Endothelial cell of umbilical vein (primary cell): ENCODE measurements at regions not wholly inside any gene's neighbourhood (a gene's known extent, or its start where the extent isn't known, plus 50 kb on each side); places are given as distances from the start of the nearest gene placed in this dataset.

Experiments used
- BruUV-seq: library from RNA; stranded (reverse); fragments of 400-500 nt; replicated peaks from 2 replicates; lab custom pipeline; 2021; lab: Mats Ljungman, UMichigan
- CTCF ChIA-PET: fragments of 300-600, 350-600 bp; sonication (Branson Sonifier 250); formaldehyde crosslinking; loops from one replicate; lab custom pipeline; 2021; ENCODE audit warnings: antibody characterized with exemption, inconsistent platforms; lab: Charles Lee
- POLR2A ChIA-PET: fragments of 300-600, 350-600 bp; sonication (Branson Sonifier 250); formaldehyde crosslinking; loops from one replicate; lab custom pipeline; 2021; ENCODE audit warnings: antibody characterized with exemption, inconsistent platforms; lab: Charles Lee
- DNase-seq: peaks from one replicate; pipeline ENCODE4 v3.0.0-alpha.2; 2011; ENCODE audit warnings: low read depth, low spot score
- FAIRE-seq: peaks from 2 replicates; lab custom pipeline; 2011; peaks lifted over from hg19 to GRCh38; lab: Jason Lieb, UNC
- H2AFZ ChIP-seq: 2 replicates; pipeline ENCODE4 v1.6.0; 2012; ENCODE audit warnings: low read depth, low read length, control low read depth, inconsistent platforms
- H3K27ac ChIP-seq: 2 replicates; pipeline ENCODE4 v1.5.1; 2011; ENCODE audit warnings: low read depth, mild to moderate bottlenecking, control low read depth, low read length, moderate library complexity; ENCODE audit not compliant: insufficient read depth
- H3K27me3 ChIP-seq, 2 experiments: 2 replicates each; pipeline versions ENCODE4 v1.6.0 to v1.6.1; 2011; ENCODE audit warnings: low read length in 2 of 2, mixed read lengths in 1 of 2; ENCODE audit not compliant: control insufficient read depth in 2 of 2, insufficient read depth in 2 of 2
- H3K36me3 ChIP-seq, 2 experiments: 2 replicates in 1 of 2; 3 replicates in 1 of 2; pipeline ENCODE4 v1.5.1; 2011; ENCODE audit warnings: low read length in 2 of 2, mild to moderate bottlenecking in 1 of 2, moderate library complexity in 1 of 2; ENCODE audit not compliant: control insufficient read depth in 2 of 2, insufficient read depth in 2 of 2; ENCODE audit errors: extremely low read depth in 1 of 2
- H3K4me1 ChIP-seq: 3 replicates; pipeline ENCODE4 v1.5.1; 2011; ENCODE audit warnings: mild to moderate bottlenecking, low read length; ENCODE audit not compliant: control insufficient read depth, insufficient read depth; ENCODE audit errors: extremely low read depth
- H3K4me2 ChIP-seq: 2 replicates; pipeline ENCODE4 v1.6.1; 2011; ENCODE audit warnings: low read length, control low read depth, mixed read lengths; ENCODE audit not compliant: insufficient read depth
- H3K4me3 ChIP-seq, 3 experiments: fragments of 200-600 bp in 1 of 3; sonication (generic), shearing (Covaris generic) in 1 of 3; replicated peaks in 1 of 3; 2 replicates each; pipeline ENCODE4 v1.5.1; 2011 to 2016; ENCODE audit warnings: control low read depth in 3 of 3, low read length in 3 of 3, mild to moderate bottlenecking in 2 of 3, inconsistent platforms in 1 of 3, low read depth in 1 of 3, moderate library complexity in 1 of 3; ENCODE audit not compliant: insufficient read depth in 1 of 3
- H3K79me2 ChIP-seq: 2 replicates; pipeline ENCODE4 v1.6.0; 2012; ENCODE audit warnings: low read length, inconsistent platforms; ENCODE audit not compliant: control insufficient read depth, insufficient read depth
- H3K9ac ChIP-seq: replicated peaks from 2 replicates; pipeline ENCODE3; 2011; ENCODE audit warnings: low read length, control low read depth; ENCODE audit not compliant: insufficient read depth; ENCODE audit errors: extremely low read depth
- H3K9me1 ChIP-seq: replicated peaks from 3 replicates; pipeline ENCODE4 v1.6.0; 2011; ENCODE audit warnings: mild to moderate bottlenecking, low read length; ENCODE audit not compliant: control insufficient read depth, insufficient read depth; ENCODE audit errors: extremely low read depth
- H3K9me3 ChIP-seq: replicated peaks from 2 replicates; pipeline ENCODE4 v1.5.1; 2012; ENCODE audit warnings: low read length, inconsistent platforms; ENCODE audit not compliant: control insufficient read depth, insufficient read depth
- H4K20me1 ChIP-seq: replicated peaks from 2 replicates; pipeline ENCODE3; 2011; ENCODE audit warnings: mild to moderate bottlenecking, low read length; ENCODE audit not compliant: control insufficient read depth, insufficient read depth; ENCODE audit errors: extremely low read depth
- EZH2 ChIP-seq: IDR thresholded peaks from 2 replicates; pipeline ENCODE4 v1.6.1; 2012; ENCODE audit warnings: borderline replicate concordance, low read depth, mild to moderate bottlenecking, moderate library complexity, low read length, inconsistent platforms; ENCODE audit not compliant: severe bottlenecking
- FOS ChIP-seq: IDR thresholded peaks from 2 replicates; pipeline ENCODE4 v1.6.1; 2011; ENCODE audit warnings: mild to moderate bottlenecking, low read length, moderate library complexity, borderline replicate concordance; ENCODE audit not compliant: insufficient read depth
- GATA2 ChIP-seq: IDR thresholded peaks from 2 replicates; pipeline ENCODE4 v1.7.0; 2011; ENCODE audit warnings: low read depth, mild to moderate bottlenecking, moderate library complexity, mixed read lengths, low read length; ENCODE audit not compliant: insufficient read length, insufficient read depth
- JUN ChIP-seq: IDR thresholded peaks from 2 replicates; pipeline ENCODE4 v1.6.1; 2011; ENCODE audit warnings: borderline replicate concordance, low read depth; ENCODE audit not compliant: insufficient read length, insufficient read depth
- MAX ChIP-seq: IDR thresholded peaks from 2 replicates; pipeline ENCODE4 v1.6.1; 2011; ENCODE audit not compliant: insufficient read depth, insufficient read length
- MYC ChIP-seq: IDR thresholded peaks from one replicate; pipeline ENCODE4 v1.6.1; 2011; ENCODE audit warnings: mild to moderate bottlenecking, low read depth, low read length
- POLR2A ChIP-seq: IDR thresholded peaks from 2 replicates; pipeline ENCODE4 v1.6.1; 2012; ENCODE audit warnings: low read depth, mild to moderate bottlenecking, control low read depth, low read length
- POLR2AphosphoS5 ChIP-seq: IDR thresholded peaks from 2 replicates; pipeline ENCODE4 v1.6.1; 2012; ENCODE audit warnings: low read depth, mild to moderate bottlenecking, control low read depth, low read length, moderate library complexity; ENCODE audit not compliant: insufficient read depth
- dilution Hi-C: fragments of 300-500 bp; cut with MboI; formaldehyde crosslinking; loops from one replicate; pipeline ENCODE4 v1.15.0; 2019; ENCODE audit warnings: low sequenced_read_pairs; ENCODE audit not compliant: extremely low pct_ligation_motif_present
- intact Hi-C: fragments of 100-400 bp; cut with micrococcal nuclease; formaldehyde crosslinking; loops from one replicate; pipeline ENCODE4 v1.10.0; 2022
- TF ChIP-seq, protein P1 (sequence below), 2 donors: IDR thresholded peaks; 1 replicate in 1 of 2; 2 replicates in 1 of 2; pipeline ENCODE4 v1.5.1; 2011; ENCODE audit warnings: low read length in 2 of 2, mild to moderate bottlenecking in 2 of 2, moderate library complexity in 2 of 2, control low read depth in 1 of 2, inconsistent platforms in 1 of 2, low read depth in 1 of 2; ENCODE audit not compliant: insufficient read depth in 1 of 2; ENCODE audit errors: extremely low read depth in 1 of 2

DNA sequence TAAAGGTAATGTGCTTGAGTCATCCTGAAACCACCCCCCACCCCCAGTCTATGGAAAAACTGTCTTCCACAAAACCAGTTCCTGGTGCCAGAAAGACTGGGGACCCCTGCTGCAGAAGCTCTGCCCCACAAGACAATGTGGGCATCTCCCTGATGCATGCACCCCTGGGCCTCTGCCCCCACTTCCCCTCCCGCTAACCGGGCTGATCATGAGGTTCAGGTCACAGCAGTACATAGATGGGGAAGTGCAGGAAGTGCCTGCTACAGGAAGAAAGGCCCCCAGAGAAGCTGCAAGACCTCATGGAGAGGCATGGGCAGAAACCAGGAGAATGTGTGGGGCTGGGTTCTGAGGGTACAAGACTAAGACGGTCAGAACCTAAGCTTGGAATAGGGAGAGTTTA, 243.4 kb upstream of the ID2 start:
- ChIA-PET CTCF (no interaction called here), POLR2A (no interaction called here)
- Histone ChIP-seq H3K4me3 (no peak overlapping the region), H3K9me1 (no peaks in the 10 kb centered on the region), H3K9ac (no peak overlapping the region), H3K79me2 (no peaks in the 10 kb centered on the region), H4K20me1 (no peaks in the 10 kb centered on the region), H3K27me3 (no peaks in the 10 kb centered on the region), H2AFZ (no peak overlapping the region), H3K4me2 (no peak overlapping the region), H3K9me3 (peaks cover 3% of the 10 kb centered on the region), H3K4me1 (no peaks in the 10 kb centered on the region), H3K27ac (no peak overlapping the region), H3K36me3 (no peaks in the 10 kb centered on the region)
- BruUV-seq: no TSS peak
- FAIRE-seq (no peak), DNase-seq (no peak)
- intact Hi-C loops (no loop called here), dilution Hi-C loops (no loop called here)
- no peak for TF ChIP-seq GATA2
- TF ChIP-seq, protein P1, sequence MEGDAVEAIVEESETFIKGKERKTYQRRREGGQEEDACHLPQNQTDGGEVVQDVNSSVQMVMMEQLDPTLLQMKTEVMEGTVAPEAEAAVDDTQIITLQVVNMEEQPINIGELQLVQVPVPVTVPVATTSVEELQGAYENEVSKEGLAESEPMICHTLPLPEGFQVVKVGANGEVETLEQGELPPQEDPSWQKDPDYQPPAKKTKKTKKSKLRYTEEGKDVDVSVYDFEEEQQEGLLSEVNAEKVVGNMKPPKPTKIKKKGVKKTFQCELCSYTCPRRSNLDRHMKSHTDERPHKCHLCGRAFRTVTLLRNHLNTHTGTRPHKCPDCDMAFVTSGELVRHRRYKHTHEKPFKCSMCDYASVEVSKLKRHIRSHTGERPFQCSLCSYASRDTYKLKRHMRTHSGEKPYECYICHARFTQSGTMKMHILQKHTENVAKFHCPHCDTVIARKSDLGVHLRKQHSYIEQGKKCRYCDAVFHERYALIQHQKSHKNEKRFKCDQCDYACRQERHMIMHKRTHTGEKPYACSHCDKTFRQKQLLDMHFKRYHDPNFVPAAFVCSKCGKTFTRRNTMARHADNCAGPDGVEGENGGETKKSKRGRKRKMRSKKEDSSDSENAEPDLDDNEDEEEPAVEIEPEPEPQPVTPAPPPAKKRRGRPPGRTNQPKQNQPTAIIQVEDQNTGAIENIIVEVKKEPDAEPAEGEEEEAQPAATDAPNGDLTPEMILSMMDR (IDR thresholded peaks at IDR 0.05; ENCODE audit: extremely low read depth in 1 of 2, insufficient read depth in 1 of 2, low read depth in 1 of 2, low read length in 2 of 2): no peak
- TF ChIP-seq POLR2AphosphoS5: no peak
- TF ChIP-seq MYC: no peak
- TF ChIP-seq EZH2: no peak
- TF ChIP-seq FOS: no peak
- TF ChIP-seq POLR2A: no peak
- TF ChIP-seq JUN: no peak
- no peak for TF ChIP-seq MAX
